Uterus (tissue), 2 donors: ENCODE measurements at regions not wholly inside any gene's neighbourhood (a gene's known extent, or its start where the extent isn't known, plus 50 kb on each side); places are given as distances from the start of the nearest gene placed in this dataset.

Experiments used
- CTCF ChIP-seq, 4 experiments: fragments of 200-600 bp in 2 of 4; fragments of 450-650 bp in 2 of 4; sonication (generic) in 2 of 4; IDR thresholded peaks; one replicate each; pipeline ENCODE4 v1.5.1; 2016 to 2019; ENCODE audit warnings: antibody characterized with exemption in 4 of 4, mild to moderate bottlenecking in 2 of 4, moderate library complexity in 1 of 4
- POLR2A ChIP-seq, 2 donors: fragments of 450-650 bp; IDR thresholded peaks; one replicate each; pipeline ENCODE4 v1.6.1; 2016; ENCODE audit warnings: antibody characterized with exemption in 2 of 2, mild to moderate bottlenecking in 1 of 2, moderate library complexity in 1 of 2

- TF ChIP-seq POLR2A (IDR thresholded peaks at IDR 0.05): no peak
- no peak for TF ChIP-seq CTCF (IDR thresholded peaks at IDR 0.05)
These were observed 139.4 kb downstream of the OAT start for GRCh38 chr10:124279298-124279697.
